B cell (primary cell): ENCODE measurements at regions not wholly inside any gene's neighbourhood (a gene's known extent, or its start where the extent isn't known, plus 50 kb on each side); places are given as distances from the start of the nearest gene placed in this dataset.

ENCODE experiments used
- CTCF ChIP-seq: fragments of 200-600 bp; IDR thresholded peaks from one replicate; pipeline ENCODE4 v1.8.0; 2022; ENCODE audit warnings: antibody characterized with exemption, mild to moderate bottlenecking
- EZH2 ChIP-seq: IDR thresholded peaks from 2 replicates; pipeline ENCODE4 v1.6.1; 2012; ENCODE audit warnings: borderline replicate concordance, low read depth, mild to moderate bottlenecking, moderate library complexity, low read length; ENCODE audit not compliant: insufficient read depth, poor library complexity, severe bottlenecking

GRCh38 chr4:58600290-58600689, 1490.1 kb upstream of the IGFBP7 start:
- TF ChIP-seq CTCF (no peak), EZH2 (no peak)
